HepG2 (cell line): ENCODE measurements at regions not wholly inside any gene's neighbourhood (a gene's known extent, or its start where the extent isn't known, plus 50 kb on each side); places are given as distances from the start of the nearest gene placed in this dataset.

ENCODE experiments used
- ATAC-seq: fragments of 200-7000 bp; cut with Tn5 transposase; 3 replicates; pipeline ENCODE4 v1.9.1; 2020; ENCODE audit warnings: mild to moderate bottlenecking, moderate library complexity
- BruUV-seq: library from RNA; stranded (reverse); fragments of 400-500 nt; replicated peaks from 2 replicates; lab custom pipeline; 2021; lab: Mats Ljungman, UMichigan
- CTCF ChIA-PET: fragments of 300-600 bp; formaldehyde crosslinking; extraction: SDS; loops from one replicate; lab custom pipeline; 2021; ENCODE audit warnings: low total read pairs, inconsistent platforms, low intra/inter-chr PET ratio; lab: Yijun Ruan, JAX
- POLR2A ChIA-PET: fragments of 350-600 bp; sonication (Branson Sonifier 250); formaldehyde crosslinking; loops from one replicate; lab custom pipeline; 2020; ENCODE audit warnings: antibody characterized with exemption, inconsistent platforms; lab: Yijun Ruan, JAX
- DNase-seq: peaks from one replicate; pipeline ENCODE4 v3.0.0-alpha.2; 2015; ENCODE audit warnings: low spot score
- FAIRE-seq: peaks from 3 replicates; lab custom pipeline; 2011; peaks lifted over from hg19 to GRCh38; lab: Jason Lieb, UNC
- H2AFZ ChIP-seq: one replicate; pipeline ENCODE4 v1.6.1; 2011; ENCODE audit warnings: low read length, inconsistent platforms
- H3K27ac ChIP-seq: fragments of 300-600 bp; 3 replicates; pipeline ENCODE4 v1.8.0; 2011; ENCODE audit warnings: mixed run types, mild to moderate bottlenecking, mixed read lengths, low read length, inconsistent platforms; ENCODE audit not compliant: insufficient read depth; ENCODE audit errors: extremely low read length
- H3K27me3 ChIP-seq, 2 experiments: fragments of 200-600 bp in 1 of 2; 2 replicates in 1 of 2; 3 replicates in 1 of 2; pipeline versions ENCODE4 v1.6.0 to v1.8.0; 2011; ENCODE audit warnings: low read length in 2 of 2, mild to moderate bottlenecking in 2 of 2, moderate library complexity in 2 of 2, inconsistent platforms in 1 of 2; ENCODE audit not compliant: insufficient read depth in 2 of 2, control insufficient read depth in 1 of 2
- H3K36me3 ChIP-seq, 2 experiments: fragments of 200-600 bp in 1 of 2; replicated peaks in 1 of 2; 2 replicates in 1 of 2; 3 replicates in 1 of 2; pipeline versions ENCODE4 v1.5.1 to v1.8.0; 2011; ENCODE audit warnings: low read length in 2 of 2, inconsistent platforms in 1 of 2; ENCODE audit not compliant: insufficient read depth in 2 of 2, control insufficient read depth in 1 of 2
- H3K4me1 ChIP-seq: 2 replicates; pipeline ENCODE4 v1.5.1; 2012; ENCODE audit warnings: low read length, inconsistent platforms; ENCODE audit not compliant: insufficient read depth
- H3K4me2 ChIP-seq: 2 replicates; pipeline ENCODE4 v1.6.0; 2011; ENCODE audit warnings: low read depth, low read length, inconsistent platforms
- H3K4me3 ChIP-seq, 3 experiments: fragments of 200-600 bp in 1 of 3; sonication (generic), shearing (Covaris generic) in 1 of 3; replicated peaks in 1 of 3; 2 replicates each; pipeline ENCODE4 v1.5.1; 2011 to 2016; ENCODE audit warnings: low read length in 3 of 3, inconsistent platforms in 2 of 3, low read depth in 2 of 3, mild to moderate bottlenecking in 2 of 3, control low read depth in 1 of 3, mixed read lengths in 1 of 3; ENCODE audit not compliant: insufficient read depth in 1 of 3
- H3K79me2 ChIP-seq: one replicate; pipeline ENCODE4 v1.6.1; 2011; ENCODE audit warnings: low read length, inconsistent platforms; ENCODE audit not compliant: insufficient read depth
- H3K9ac ChIP-seq: 2 replicates; pipeline ENCODE4 v1.6.0; 2011; ENCODE audit warnings: mild to moderate bottlenecking, low read depth, low read length, inconsistent platforms; ENCODE audit not compliant: insufficient read depth
- H3K9me3 ChIP-seq: 2 replicates; pipeline ENCODE4 v1.5.1; 2012; ENCODE audit warnings: mild to moderate bottlenecking, low read length
- H4K20me1 ChIP-seq: 2 replicates; pipeline ENCODE4 v1.6.0; 2011; ENCODE audit warnings: inconsistent platforms, mild to moderate bottlenecking, low read length, moderate library complexity; ENCODE audit not compliant: insufficient read depth
- HOXA5 ChIP-seq: sonication (generic); formaldehyde crosslinking; IDR thresholded peaks from 2 replicates; pipeline ENCODE4 v1.4.0; 2020; ENCODE audit warnings: missing genetic modification reagents
- MED13 ChIP-seq: sonication (generic); formaldehyde crosslinking; IDR thresholded peaks from 2 replicates; pipeline ENCODE4 v1.5.0; 2020; ENCODE audit warnings: missing genetic modification reagents
- MEF2D ChIP-seq: sonication (generic); formaldehyde crosslinking; IDR thresholded peaks from 2 replicates; pipeline ENCODE4 v1.5.1; 2020; ENCODE audit warnings: mild to moderate bottlenecking, missing genetic modification reagents
- PAWR ChIP-seq: sonication (generic); formaldehyde crosslinking; IDR thresholded peaks from 2 replicates; pipeline ENCODE4 v1.4.0; 2020; ENCODE audit warnings: missing genetic modification reagents, mild to moderate bottlenecking, borderline replicate concordance
- RAD21 ChIP-seq: fragments of 450-650 bp; formaldehyde crosslinking; IDR thresholded peaks from 2 replicates; pipeline ENCODE4 v1.5.0; 2020; ENCODE audit warnings: mild to moderate bottlenecking
- RARA ChIP-seq: IDR thresholded peaks from 2 replicates; pipeline ENCODE4 v1.6.1; 2016; ENCODE audit warnings: missing genetic modification reagents, missing compliant biosample characterization
- SAP130 ChIP-seq: IDR thresholded peaks from 2 replicates; pipeline ENCODE4 v1.6.1; 2016; ENCODE audit warnings: low read depth
- TOPORS ChIP-seq: sonication (generic); formaldehyde crosslinking; IDR thresholded peaks from 2 replicates; pipeline ENCODE4 v1.8.0; 2023; ENCODE audit warnings: mild to moderate bottlenecking, missing genetic modification reagents
- ZMAT3 ChIP-seq: sonication (generic); formaldehyde crosslinking; conservative IDR thresholded peaks from 2 replicates; pipeline ENCODE4 v1.7.0; 2021; ENCODE audit warnings: missing genetic modification reagents
- ZNF180 ChIP-seq: sonication (generic); formaldehyde crosslinking; IDR thresholded peaks from 2 replicates; pipeline ENCODE4 v1.4.0; 2020; ENCODE audit warnings: low read depth, missing genetic modification reagents, borderline replicate concordance
- ZNF496 ChIP-seq: sonication (generic); formaldehyde crosslinking; IDR thresholded peaks from 2 replicates; pipeline ENCODE4 v1.8.1; 2023; ENCODE audit warnings: mild to moderate bottlenecking, moderate library complexity, missing genetic modification reagents; ENCODE audit not compliant: insufficient replicate concordance
- ZNF652 ChIP-seq: IDR thresholded peaks from 2 replicates; pipeline ENCODE4 v1.6.1; 2016; ENCODE audit warnings: low read depth, borderline replicate concordance
- WGBS: methylation state at CpG from one replicate; pipeline ENCODE4 v1.1.6; 2017; ENCODE audit warnings: low lambda C conversion rate; 5-methylcytosine and 5-hydroxymethylcytosine counted together
- in situ Hi-C: cut with HindIII; loops from 2 replicates; pipeline ENCODE4 v1.10.0; 2017; ENCODE audit warnings: low pct_unique_long_range_greater_than_20kb; ENCODE audit not compliant: extremely low pct_ligation_motif_present
- intact Hi-C: fragments of 100-400 bp; cut with micrococcal nuclease; formaldehyde crosslinking; loops from one replicate; pipeline ENCODE4 v1.10.0; 2022; ENCODE audit not compliant: unreplicated experiment
- TF ChIP-seq, protein P1 (sequence below): IDR thresholded peaks from 2 replicates; pipeline ENCODE4 v1.6.1; 2016
- TF ChIP-seq, protein P2 (sequence below): sonication (generic); formaldehyde crosslinking; IDR thresholded peaks from 2 replicates; pipeline ENCODE4 v1.8.0; 2022; ENCODE audit warnings: mild to moderate bottlenecking, missing genetic modification reagents, moderate library complexity

DNA sequence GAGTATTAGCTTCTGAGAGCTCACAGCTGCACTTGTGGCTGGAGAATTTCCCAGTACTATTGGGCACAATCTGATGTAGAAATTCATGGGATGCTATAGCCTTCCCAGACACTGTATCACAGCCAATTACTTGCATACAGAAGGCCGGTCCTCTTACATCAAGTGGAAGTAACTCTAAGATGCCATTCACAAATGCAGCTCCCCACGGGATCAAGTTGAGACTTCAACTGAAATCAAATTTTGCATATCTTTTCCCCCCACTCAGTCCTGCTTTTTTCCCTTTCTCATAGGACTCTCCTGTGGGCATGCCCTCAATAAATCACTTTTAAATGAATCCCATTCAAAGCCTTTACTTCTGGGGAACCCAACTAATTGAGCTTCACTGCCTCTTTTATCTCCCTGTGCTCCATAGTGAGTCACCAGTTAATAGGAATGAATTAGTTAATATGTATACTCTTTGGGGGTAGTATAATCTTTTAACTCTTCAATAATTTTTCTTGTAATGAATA lies 1970.8 kb downstream of the OLFM4 start (continued):
- TF ChIP-seq, protein P1, sequence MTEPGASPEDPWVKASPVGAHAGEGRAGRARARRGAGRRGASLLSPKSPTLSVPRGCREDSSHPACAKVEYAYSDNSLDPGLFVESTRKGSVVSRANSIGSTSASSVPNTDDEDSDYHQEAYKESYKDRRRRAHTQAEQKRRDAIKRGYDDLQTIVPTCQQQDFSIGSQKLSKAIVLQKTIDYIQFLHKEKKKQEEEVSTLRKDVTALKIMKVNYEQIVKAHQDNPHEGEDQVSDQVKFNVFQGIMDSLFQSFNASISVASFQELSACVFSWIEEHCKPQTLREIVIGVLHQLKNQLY (CRISPR knock-in tag) = no peak
- TF ChIP-seq PAWR (CRISPR knock-in tag) = no peak
- TF ChIP-seq ZNF180 (CRISPR knock-in tag) = no peak

DNA sequence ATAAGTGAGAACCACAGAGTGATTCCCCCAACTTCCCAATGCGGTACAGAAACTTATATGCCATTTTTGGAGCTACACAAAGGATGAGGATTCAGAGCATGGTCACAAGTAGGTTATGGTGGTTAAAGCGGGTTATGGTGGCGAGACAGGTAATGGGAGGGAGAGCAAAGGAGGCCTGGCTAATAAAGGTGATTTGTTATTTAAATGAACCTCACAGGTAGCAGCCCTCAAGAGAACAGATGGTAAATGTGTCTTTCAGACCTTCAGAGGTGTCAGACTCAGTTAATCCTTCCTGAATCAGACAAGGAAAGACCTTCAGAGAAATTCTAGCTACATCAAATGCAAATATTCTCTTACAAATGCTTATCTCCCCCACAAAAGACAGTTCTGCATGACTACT lies 1971.4 kb downstream of the OLFM4 start:
- FAIRE-seq (no peak), DNase-seq (no peak), ATAC-seq (no peak)
- H3K9me3 ChIP-seq = peaks cover 77% of the 10 kb centered on the region
- TF ChIP-seq MEF2D (CRISPR knock-in tag) (no peak), TOPORS (CRISPR knock-in tag) (no peak), HOXA5 (CRISPR knock-in tag) (no peak), RARA (no peak), ZNF652 (no peak), SAP130 (CRISPR knock-in tag) (no peak), ZNF496 (CRISPR knock-in tag) (no peak), RAD21 (CRISPR knock-in tag) (no peak), ZMAT3 (CRISPR knock-in tag) (no peak), MED13 (no peak)
- TF ChIP-seq, protein P2, sequence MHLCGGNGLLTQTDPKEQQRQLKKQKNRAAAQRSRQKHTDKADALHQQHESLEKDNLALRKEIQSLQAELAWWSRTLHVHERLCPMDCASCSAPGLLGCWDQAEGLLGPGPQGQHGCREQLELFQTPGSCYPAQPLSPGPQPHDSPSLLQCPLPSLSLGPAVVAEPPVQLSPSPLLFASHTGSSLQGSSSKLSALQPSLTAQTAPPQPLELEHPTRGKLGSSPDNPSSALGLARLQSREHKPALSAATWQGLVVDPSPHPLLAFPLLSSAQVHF (CRISPR knock-in tag) = no peak
- TF ChIP-seq, all 625 proteins: peak for 0
- Histone ChIP-seq H4K20me1 (no peaks in the 10 kb centered on the region), H3K79me2 (no peaks in the 10 kb centered on the region), H3K4me3 (no peak overlapping the region), H3K4me1 (no peaks in the 10 kb centered on the region), H2AFZ (no peak overlapping the region), H3K27me3 (no peaks in the 10 kb centered on the region), H3K9ac (no peak overlapping the region), H3K4me2 (no peak overlapping the region), H3K36me3 (no peaks in the 10 kb centered on the region), H3K27ac (no peak overlapping the region)
- intact Hi-C loops (no loop called here), in situ Hi-C loops (no loop called here)
- no TSS peak for BruUV-seq
- POLR2A ChIA-PET = no interaction called here
- CTCF ChIA-PET = no interaction called here
- WGBS = 20% methylated on average over 3 of the region's 3 CpGs
